DMS114 treated with DMSO at 0.1 percent for 48 hours (cell line): ENCODE measurements at regions not wholly inside any gene's neighbourhood (a gene's known extent, or its start where the extent isn't known, plus 50 kb on each side); places are given as distances from the start of the nearest gene placed in this dataset.
"Not testable (repeated sequence)": the region's sequence is repeated elsewhere in the genome, so short reads cannot be mapped to it uniquely, and the experiment has no call there.

Source experiments
- DNase-seq: peaks from one replicate; lab custom pipeline; 2025; ENCODE audit not compliant: unreplicated experiment; lab: John Stamatoyannopoulos, UW

GRCh38 chr6:153984811-153985210 lies 54.2 kb upstream of the OPRM1 start:
- no peak for DNase-seq

- no peak for DNase-seq
Observed at GRCh38 chr6:153980171-153980570, 58.9 kb upstream of the OPRM1 start.

GRCh38 chr6:153978911-153979548 lies 60.0 kb upstream of the OPRM1 start:
- DNase-seq: not testable (repeated sequence)

GRCh38 chr6:153976921-153977693 lies 61.9 kb upstream of the OPRM1 start:
- no peak for DNase-seq

- no peak for DNase-seq
Observed at GRCh38 chr6:153966001-153966400, 73.0 kb upstream of the OPRM1 start.

GRCh38 chr6:153963352-153963751 lies 75.7 kb upstream of the OPRM1 start:
- no peak for DNase-seq

- no peak for DNase-seq
Observed at GRCh38 chr6:153962555-153962954, 76.5 kb upstream of the OPRM1 start.

GRCh38 chr6:153960741-153961140 lies 78.3 kb upstream of the OPRM1 start:
- no peak for DNase-seq

GRCh38 chr6:153960281-153960680 lies 78.8 kb upstream of the OPRM1 start:
- no peak for DNase-seq

- no peak for DNase-seq
Observed at GRCh38 chr6:153959276-153959675, 79.8 kb upstream of the OPRM1 start.

- no peak for DNase-seq
Observed at GRCh38 chr6:153958860-153959259, 80.2 kb upstream of the OPRM1 start.

GRCh38 chr6:153957394-153957793 lies 81.6 kb upstream of the OPRM1 start:
- no peak for DNase-seq

- DNase-seq: no peak
Observed at GRCh38 chr6:153956808-153957207, 82.2 kb upstream of the OPRM1 start.

GRCh38 chr6:153949616-153950015 lies 89.4 kb upstream of the OPRM1 start:
- DNase-seq: no peak

- DNase-seq: peak; percentile 2
Observed at GRCh38 chr6:153947808-153948447, 91.1 kb upstream of the OPRM1 start.

- no peak for DNase-seq
Observed at GRCh38 chr6:153944201-153944600, 94.8 kb upstream of the OPRM1 start.

- no peak for DNase-seq
Observed at GRCh38 chr6:153942361-153942760, 96.7 kb upstream of the OPRM1 start.

- no peak for DNase-seq
Observed at GRCh38 chr6:153941768-153942167, 97.3 kb upstream of the OPRM1 start.

- DNase-seq: no peak
Observed at GRCh38 chr6:153938876-153939275, 100.2 kb upstream of the OPRM1 start.

GRCh38 chr6:153931431-153931830 lies 107.6 kb upstream of the OPRM1 start:
- no peak for DNase-seq

GRCh38 chr6:153927867-153928266 lies 111.2 kb upstream of the OPRM1 start:
- no peak for DNase-seq

- DNase-seq: no peak
Observed at GRCh38 chr6:153898360-153899059, 140.5 kb upstream of the OPRM1 start.
